GM12878 (cell line): ENCODE measurements at regions not wholly inside any gene's neighbourhood (a gene's known extent, or its start where the extent isn't known, plus 50 kb on each side); places are given as distances from the start of the nearest gene placed in this dataset.
A peak's percentile ranks its signal among the peaks of the same experiment; 100 is the strongest.

Experiments used
- CHD1 ChIP-seq: IDR thresholded peaks from 2 replicates; pipeline ENCODE4 v1.6.1; 2012; ENCODE audit warnings: low read depth, low read length, improper control_type of control experiment
- CREM ChIP-seq: IDR thresholded peaks from 2 replicates; pipeline ENCODE4 v1.6.1; 2014; ENCODE audit warnings: antibody characterized with exemption, low read depth
- E2F8 ChIP-seq: fragments of 450-650 bp; IDR thresholded peaks from 2 replicates; pipeline ENCODE4 v1.6.1; 2018; ENCODE audit warnings: mild to moderate bottlenecking, low read depth, moderate library complexity; ENCODE audit not compliant: partially characterized antibody
- FOS ChIP-seq: IDR thresholded peaks from 3 replicates; pipeline ENCODE4 v1.6.1; 2011; ENCODE audit warnings: borderline replicate concordance; ENCODE audit not compliant: insufficient read length; ENCODE audit errors: extremely low read depth
- HDGF ChIP-seq: fragments of 450-650 bp; IDR thresholded peaks from 2 replicates; pipeline ENCODE4 v1.6.1; 2016; ENCODE audit warnings: antibody characterized with exemption
- MAX ChIP-seq: IDR thresholded peaks from 2 replicates; pipeline ENCODE4 v1.6.1; 2012; ENCODE audit warnings: low read depth, low read length, improper control_type of control experiment
- NFYB ChIP-seq: IDR thresholded peaks from 2 replicates; pipeline ENCODE4 v1.6.1; 2011; ENCODE audit warnings: low read depth, mild to moderate bottlenecking, low read length, improper control_type of control experiment, moderate library complexity; ENCODE audit not compliant: insufficient read depth
- SPI1 ChIP-seq: IDR thresholded peaks from 2 replicates; pipeline ENCODE4 v1.6.1; 2011; ENCODE audit warnings: low read depth, mild to moderate bottlenecking, low read length, moderate library complexity, borderline replicate concordance; ENCODE audit not compliant: insufficient read depth
- SREBF2 ChIP-seq: IDR thresholded peaks from 2 replicates; pipeline ENCODE4 v1.6.1; 2012; ENCODE audit warnings: mild to moderate bottlenecking, low read length
- YY1 ChIP-seq: IDR thresholded peaks from 2 replicates; pipeline ENCODE4 v1.6.1; 2011; ENCODE audit warnings: low read depth, mild to moderate bottlenecking, low read length
- ZNF217 ChIP-seq: fragments of 450-650 bp; IDR thresholded peaks from 2 replicates; pipeline ENCODE4 v1.6.1; 2017; ENCODE audit warnings: antibody characterized with exemption, mild to moderate bottlenecking

- TF ChIP-seq E2F8: no peak
- no peak for TF ChIP-seq NFYB
- no peak for TF ChIP-seq YY1
- TF ChIP-seq SPI1: no peak
- no peak for TF ChIP-seq SREBF2
- TF ChIP-seq MAX: no peak
- TF ChIP-seq CREM: 0 out of 2 replicates have a peak, but pooled peaks have one; percentile 5
- no peak for TF ChIP-seq FOS
- no peak for TF ChIP-seq HDGF
- TF ChIP-seq ZNF217: peak; percentile 63; the same call in 1 of the 2 replicates
- no peak for TF ChIP-seq CHD1
These were observed 136.3 kb upstream of the SMARCA2 start (continued) for GRCh38 chr9:1878811-1879210.
